HTR-8/SVneo (cell line): ENCODE measurements at regions not wholly inside any gene's neighbourhood (a gene's known extent, or its start where the extent isn't known, plus 50 kb on each side); places are given as distances from the start of the nearest gene placed in this dataset.
"Not testable (repeated sequence)": the region's sequence is repeated elsewhere in the genome, so short reads cannot be mapped to it uniquely, and the experiment has no call there.

Experiments used
- DNase-seq: peaks from one replicate; pipeline ENCODE4 v3.0.0; 2011; ENCODE audit warnings: low spot score, mixed read lengths; ENCODE audit not compliant: insufficient read length
- FAIRE-seq: peaks from 2 replicates; lab custom pipeline; 2011; peaks lifted over from hg19 to GRCh38; lab: Jason Lieb, UNC

DNA sequence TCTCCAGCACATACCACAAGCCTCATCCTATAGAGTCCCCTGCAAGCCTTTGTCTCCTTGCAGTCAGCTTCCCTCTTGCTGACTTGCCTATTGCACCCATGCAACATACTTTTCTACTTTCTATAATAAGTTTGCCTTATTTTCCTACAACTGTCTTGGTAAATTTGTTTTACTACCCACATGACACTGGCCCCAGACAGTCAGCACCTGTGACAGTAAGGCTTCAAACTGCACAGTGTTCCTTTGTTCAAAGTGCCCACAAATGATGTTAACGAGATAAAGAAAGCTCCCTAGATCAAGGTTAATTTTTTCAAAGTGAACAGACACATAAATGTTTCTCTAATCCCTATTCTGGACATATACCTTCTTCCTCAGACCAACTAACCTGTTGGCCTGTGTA is 529.1 kb upstream of the PCDH10 start:
- DNase-seq (no peak), FAIRE-seq (no peak)

DNA sequence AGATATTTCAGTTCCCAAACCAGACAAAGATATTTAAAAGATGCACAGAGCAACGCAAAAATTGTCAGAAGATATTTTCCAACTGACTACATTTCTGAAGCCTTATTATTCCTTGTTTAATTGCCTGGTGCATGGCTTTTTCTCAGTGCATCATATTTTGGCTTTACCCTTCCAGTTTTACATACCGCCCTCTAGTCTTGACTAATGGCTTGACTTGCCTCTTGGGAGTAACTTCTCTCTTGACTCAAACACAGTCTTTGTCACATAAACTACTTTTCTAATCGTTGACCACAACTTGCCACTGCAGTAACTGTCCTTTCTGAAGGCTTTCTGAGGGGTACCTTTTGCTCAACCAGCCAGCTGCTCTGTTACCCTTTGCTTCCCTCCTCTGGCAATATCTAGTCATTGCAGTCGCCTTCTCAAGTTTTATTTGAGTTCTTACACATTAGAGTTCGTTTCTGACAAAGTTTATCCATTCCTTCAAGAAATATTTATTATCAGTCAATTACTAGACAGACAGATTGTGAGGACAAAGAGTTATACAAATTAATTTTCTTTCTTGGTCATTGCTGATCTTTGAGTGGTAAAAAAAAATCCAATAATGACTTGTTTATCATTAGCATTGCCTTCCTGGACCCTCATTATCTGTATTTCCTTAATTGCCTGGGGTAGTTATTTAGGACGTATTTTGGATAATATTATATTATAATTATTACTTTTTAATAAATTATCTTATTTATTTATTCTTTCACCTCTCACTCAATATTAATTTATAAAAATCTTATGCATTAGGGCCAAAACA is 506.9 kb upstream of the PCDH10 start:
- DNase-seq (peak; percentile 29), FAIRE-seq (no peak)

DNA sequence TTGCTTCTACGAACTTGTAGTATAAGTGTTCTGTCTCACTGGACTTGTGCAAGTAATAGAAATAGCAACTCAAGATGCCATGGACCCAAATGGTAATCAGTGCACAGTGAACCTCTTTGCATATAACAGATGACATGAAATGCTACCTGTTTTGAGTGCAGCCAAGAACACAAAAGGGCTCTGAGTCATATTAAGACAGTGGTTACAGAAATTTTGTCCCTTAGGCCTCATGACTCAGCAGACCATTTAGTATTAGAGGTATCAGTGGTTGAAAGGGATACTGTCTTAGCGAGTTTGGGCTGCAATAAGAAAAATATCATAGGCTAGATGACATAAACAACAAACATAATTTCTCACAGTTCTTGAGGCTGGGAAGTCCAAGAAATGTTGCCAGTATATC is 502.9 kb upstream of the PCDH10 start:
- FAIRE-seq (no peak), DNase-seq (no peak)

- no peak for DNase-seq
- no peak for FAIRE-seq
Observed at GRCh38 chr4:132651196-132651595, 497.9 kb upstream of the PCDH10 start.

DNA sequence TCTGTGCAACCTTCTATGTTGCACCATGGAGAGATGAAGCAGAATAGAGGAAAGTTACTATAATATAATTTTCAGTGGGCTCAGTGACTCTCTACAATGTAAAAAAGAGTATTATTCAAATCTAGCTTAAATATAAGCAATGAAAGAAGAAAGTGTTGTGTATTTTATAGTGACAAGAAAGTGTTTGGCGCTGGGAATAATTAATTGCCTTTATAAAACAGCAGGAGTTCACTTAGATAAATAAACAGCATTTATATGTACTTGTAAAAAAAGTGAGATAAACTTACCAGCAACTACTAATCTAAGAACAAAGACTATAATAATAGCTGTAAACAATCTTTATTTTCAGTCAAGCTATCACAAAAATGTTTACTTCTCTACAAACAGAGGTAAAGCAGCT is 488.9 kb upstream of the PCDH10 start:
- FAIRE-seq = no peak
- DNase-seq = no peak

GRCh38 chr4:132662456-132662855 is 486.6 kb upstream of the PCDH10 start:
- FAIRE-seq (no peak), DNase-seq (no peak)

- no peak for FAIRE-seq
- DNase-seq = no peak
Observed at GRCh38 chr4:132669786-132670185, 479.3 kb upstream of the PCDH10 start.

DNA sequence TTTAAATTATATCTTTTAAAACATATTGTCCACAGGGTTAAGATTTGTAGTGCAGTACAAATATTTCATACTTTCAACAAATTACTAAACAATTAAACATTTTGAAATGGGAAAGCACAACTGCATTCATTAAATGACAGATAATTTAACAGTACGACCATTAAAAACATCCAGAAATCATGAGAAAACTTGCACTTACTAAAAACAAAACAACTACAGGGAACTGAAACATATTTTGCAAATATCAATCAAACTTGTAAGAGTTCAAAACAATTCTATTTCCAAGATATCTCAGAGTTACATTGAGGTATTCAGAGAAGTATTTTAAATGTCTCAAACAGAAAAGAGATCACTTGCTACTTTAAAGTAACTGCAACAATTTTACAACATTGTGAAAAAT is 478.5 kb upstream of the PCDH10 start:
- DNase-seq = no peak
- FAIRE-seq = no peak

DNA sequence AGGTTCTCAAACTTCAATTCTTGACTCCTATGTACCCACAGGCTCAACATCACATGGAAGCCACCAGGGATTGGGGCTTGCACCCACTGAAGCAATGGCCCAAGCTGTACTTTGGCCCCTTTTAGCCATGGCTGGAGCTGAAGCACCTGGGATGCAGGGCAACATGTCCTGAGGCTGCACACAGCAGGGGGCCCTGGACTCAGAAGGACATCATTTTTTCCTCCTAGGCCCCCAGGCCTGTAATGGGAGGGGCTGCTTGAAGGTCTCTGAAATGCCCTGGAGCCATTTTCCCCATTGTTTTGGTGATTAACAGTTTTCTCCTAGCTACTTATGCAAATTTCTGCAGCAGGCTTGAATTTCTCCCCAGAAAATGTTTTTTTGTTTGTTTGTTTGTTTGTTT is 465.1 kb upstream of the PCDH10 start:
- FAIRE-seq (no peak), DNase-seq (no peak)

DNA sequence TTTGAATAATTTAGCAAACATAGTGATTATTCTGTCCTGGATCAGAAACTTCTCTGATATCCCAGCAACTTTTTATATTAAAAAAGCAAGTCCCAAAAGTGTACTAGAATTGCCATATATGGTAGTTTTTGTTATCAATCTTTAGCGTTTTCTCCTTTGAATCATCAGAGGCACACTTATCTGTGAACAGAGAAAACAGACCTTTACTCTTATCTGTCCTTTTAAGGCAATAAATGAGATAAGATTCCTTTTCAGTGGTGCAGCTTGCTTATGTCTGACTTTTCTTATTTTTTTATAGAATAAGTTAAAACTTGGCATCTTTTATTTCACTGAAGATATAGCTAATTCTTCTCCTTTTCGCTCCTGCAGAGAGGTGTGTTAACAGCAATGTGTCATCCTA is 458.1 kb upstream of the PCDH10 start:
- FAIRE-seq (no peak), DNase-seq (no peak)

DNA sequence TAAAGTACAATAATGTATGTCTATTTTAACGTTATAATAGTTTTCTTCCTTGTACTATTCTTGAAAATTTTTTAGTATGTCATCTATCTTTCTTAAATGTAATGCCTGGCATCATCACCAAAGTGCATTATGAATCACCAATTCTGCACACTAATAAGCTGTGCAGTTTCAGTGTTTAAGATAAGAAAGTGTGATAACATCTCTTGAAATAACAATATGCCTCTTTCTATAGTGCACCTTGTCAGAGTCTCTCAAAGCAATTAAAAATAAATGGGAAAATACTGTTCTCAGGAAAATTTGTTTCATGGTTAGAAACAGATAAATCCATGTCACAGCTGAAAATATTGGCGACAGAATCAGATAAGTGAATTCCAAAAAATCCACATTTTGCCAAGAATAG is 457.4 kb upstream of the PCDH10 start:
- DNase-seq (no peak), FAIRE-seq (no peak)

GRCh38 chr4:132694775-132695174 is 454.3 kb upstream of the PCDH10 start:
- FAIRE-seq = no peak
- no peak for DNase-seq

DNA sequence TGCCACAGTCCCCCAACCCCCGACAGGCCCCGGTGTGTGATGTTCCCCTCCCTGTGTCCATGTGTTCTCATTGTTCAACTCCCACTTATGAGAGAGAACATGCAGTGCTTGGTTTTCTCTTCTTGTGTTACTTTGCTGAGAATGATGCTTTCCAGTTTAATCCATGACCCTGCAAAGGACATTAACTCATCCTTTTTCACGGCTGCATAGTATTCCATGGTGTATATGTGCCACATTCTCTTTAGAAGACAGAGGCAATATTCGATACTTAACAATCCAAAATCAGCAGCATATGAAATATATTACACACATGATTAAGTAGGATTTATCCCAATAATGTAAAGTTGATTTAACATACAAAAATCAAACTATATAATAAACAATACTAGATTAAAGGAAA is 451.6 kb upstream of the PCDH10 start:
- FAIRE-seq = not testable (repeated sequence)

GRCh38 chr4:132707955-132708354 is 441.1 kb upstream of the PCDH10 start:
- DNase-seq = no peak
- FAIRE-seq = no peak

More for the DNA sequence above, 451.6 kb upstream of the PCDH10 start:
- not testable (repeated sequence) for DNase-seq

DNA sequence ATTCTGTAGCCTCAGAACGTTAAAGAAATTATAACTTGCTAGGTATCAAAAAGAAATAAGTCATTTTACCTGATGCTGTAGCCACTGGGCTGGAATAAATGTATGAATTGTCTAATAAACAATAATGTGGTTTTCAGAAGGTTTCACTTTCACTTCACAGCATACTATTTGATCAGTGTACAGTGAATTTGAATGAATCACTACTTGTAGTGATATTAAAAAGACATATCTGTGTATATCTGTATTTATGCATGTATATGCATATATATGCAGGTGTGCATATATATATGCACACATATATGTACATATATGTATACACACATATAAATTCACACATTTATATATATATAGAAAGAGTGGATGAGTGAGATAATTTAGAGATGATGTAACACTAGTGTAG is 440.0 kb upstream of the PCDH10 start:
- FAIRE-seq (no peak), DNase-seq (no peak)

DNA sequence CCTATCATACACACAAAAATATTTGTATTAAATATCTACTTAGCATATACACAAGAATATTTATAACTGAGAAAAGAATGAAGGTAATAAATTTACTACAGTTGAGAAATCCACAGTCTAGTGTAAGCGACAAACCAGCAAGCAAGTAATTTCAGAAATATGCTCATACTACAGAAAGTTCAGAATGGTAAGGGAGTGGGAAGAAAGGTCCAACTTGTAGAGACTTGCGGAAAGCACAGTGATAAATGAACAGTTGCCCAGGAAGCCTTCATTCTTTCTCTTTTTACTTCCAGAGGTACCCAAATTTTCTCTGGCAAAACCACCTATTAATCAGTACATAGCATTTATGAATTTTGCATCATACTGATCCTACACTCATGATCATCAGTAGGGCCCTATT is 438.1 kb upstream of the PCDH10 start:
- no peak for FAIRE-seq
- DNase-seq = no peak

DNA sequence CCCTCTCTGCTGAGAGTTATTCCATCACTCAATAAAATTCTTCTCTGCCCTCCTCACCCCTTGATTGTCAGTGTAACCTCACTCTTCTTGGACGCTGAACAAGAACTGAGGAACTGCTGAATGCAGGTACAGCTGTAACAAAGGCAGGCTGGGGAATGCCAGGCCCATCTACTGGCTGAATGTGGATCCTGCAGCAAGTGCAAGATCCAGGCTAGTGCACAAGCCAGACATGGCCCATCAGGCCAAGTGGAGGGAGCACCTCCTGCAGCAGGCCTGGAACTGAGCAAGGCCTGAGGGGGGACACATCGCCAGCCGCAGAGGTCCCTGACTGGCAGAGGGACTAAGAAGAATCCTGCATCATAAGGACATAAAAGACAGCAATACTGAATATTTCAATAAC is 411.8 kb upstream of the PCDH10 start:
- DNase-seq (no peak), FAIRE-seq (no peak)

DNA sequence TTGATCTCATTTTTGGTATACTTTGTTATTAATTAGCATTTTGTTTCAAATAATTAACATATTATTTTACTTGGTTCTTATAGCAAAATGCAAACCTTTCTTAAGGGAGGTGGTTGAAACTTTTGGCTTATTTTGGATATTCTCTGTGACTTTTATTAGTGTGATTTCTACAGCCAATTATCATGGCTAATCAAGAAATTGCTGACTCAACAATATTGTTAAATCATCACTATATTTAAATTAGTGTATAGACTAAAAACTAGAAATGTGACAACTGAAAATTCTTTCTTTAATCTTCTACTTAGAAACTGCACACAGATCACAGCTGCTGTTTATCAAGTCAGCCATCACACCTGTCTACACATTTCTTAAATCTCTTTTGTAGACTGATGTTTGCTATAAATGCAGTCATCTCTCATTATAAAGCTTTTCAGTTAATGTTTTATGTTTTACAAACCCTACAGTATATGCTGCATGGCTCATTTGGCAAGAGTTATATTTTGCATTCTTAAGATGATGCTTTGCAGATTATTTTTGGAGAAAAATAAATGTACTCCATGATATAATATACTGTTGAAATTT is 389.8 kb upstream of the PCDH10 start:
- FAIRE-seq (no peak), DNase-seq (no peak)

DNA sequence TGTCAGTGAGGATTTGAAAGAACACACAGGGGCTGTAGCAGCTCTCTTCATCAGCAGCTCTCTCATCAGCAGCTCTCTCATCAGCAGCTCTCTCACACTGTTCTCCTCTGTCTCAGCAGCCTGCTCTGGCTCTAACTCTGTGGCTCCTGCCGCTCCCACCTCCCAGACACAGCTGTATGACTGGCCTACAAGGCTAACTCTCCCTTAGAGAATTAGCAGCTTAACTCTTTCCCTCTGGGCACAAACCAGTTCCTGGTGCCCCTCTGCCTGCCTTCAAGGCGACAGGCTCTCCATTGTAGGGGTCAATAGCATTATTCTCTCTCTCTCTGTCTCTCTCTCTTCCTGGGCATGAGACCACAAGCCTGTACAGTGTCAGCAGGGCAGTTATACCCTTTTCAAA is 385.6 kb upstream of the PCDH10 start:
- no peak for DNase-seq
- FAIRE-seq = no peak

DNA sequence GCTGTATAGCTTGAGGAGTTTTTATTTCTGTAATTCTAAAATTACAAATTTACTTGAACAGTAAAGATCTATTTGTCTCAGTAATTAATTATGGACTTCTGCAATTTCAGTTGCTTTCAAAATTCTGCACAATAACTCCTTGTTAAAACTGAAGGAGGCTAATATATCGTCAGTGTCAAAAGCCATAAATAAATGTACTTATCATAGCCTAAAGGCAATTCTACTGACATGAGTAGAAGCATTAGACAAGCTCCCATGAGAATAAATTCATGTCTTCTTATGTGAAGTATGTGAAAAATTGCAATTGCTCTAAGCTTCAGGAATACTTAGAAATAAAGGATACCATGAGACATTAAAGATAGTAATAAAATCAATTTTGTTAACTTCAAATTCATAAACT is 381.2 kb upstream of the PCDH10 start:
- FAIRE-seq (no peak), DNase-seq (no peak)

DNA sequence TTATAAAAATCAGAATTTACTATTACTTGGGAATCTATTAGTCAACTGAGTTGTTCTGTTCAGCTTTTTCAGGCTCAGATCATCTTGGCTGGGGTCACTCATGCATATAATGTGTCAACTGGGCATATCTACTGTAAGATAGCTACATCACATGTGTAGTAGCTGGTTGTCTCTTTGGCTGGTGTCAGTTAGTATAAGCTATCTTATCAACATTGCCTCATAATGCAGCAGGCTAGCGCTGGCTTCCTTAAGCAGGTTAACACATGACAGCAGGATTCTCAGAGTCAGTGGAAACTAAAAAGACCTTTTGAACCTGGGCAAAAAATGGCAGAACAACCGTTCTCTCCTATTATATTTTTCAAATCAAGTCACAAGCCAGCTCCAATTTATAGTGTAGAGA is 378.3 kb upstream of the PCDH10 start:
- DNase-seq (no peak), FAIRE-seq (no peak)

DNA sequence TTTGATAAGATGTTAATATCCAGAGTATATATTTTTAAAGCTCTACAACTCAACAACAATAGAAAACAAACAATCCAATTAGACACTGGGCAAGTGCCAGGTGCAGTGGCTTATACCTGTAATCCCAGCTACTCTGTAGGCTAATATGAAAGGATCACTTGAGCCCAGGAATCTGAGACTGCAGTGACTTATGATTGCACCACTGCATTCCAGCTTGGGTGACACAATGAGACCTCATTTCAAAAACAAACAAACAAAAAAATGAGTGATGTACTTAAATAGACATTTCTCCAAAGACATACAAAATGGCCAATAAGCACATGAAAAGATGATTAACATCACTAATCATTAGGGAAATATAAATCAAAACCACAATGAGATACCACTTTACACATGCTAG is 356.8 kb upstream of the PCDH10 start:
- FAIRE-seq = no peak

More for the DNA sequence above, 356.8 kb upstream of the PCDH10 start:
- DNase-seq = no peak
